ENCODE measurements at regions not wholly inside any gene's neighbourhood (a gene's known extent, or its start where the extent isn't known, plus 50 kb on each side); places are given as distances from the start of the nearest gene placed in this dataset.
A peak's percentile ranks its signal among the peaks of the same experiment; 100 is the strongest.
"Not testable (repeated sequence)": the region's sequence is repeated elsewhere in the genome, so short reads cannot be mapped to it uniquely, and the experiment has no call there.

DNA sequence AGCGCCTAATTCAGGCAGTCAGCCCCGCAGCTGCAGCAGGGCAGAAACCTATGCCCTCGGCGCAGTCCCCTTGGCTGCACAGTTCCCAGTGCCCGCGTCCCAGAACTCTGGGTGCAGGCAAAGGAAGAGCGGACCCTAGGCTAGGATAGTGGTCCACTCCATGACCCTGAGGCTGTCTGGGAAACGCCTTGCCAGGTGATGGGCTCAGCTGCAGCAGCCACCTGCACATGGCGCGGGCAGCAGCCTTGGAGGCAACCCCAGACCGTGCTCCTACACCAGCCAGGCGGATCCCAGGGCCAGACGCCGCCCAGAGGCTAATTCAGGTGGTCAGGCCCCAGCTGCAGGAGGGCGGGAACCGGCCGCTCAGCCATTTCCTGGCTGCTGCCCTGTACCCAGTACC, 83.0 kb downstream of the POTEC start:
- H3K27me3 ChIP-seq (ENCODE audit: control insufficient read depth, insufficient read depth, low read length): peaks cover 21% of the 10 kb centered on the region
- H3K9me3 ChIP-seq (ENCODE audit: control insufficient read depth, low read depth, low read length); H3K36me3 ChIP-seq (ENCODE audit: control insufficient read depth, low read depth, low read length); H3K4me1 ChIP-seq (ENCODE audit: control insufficient read depth, low read depth, low read length); H3K27ac ChIP-seq (ENCODE audit: low read length); H3K9ac ChIP-seq (ENCODE audit: low read length); H3K4me3 ChIP-seq (ENCODE audit: low read length): not testable (repeated sequence)

DNA sequence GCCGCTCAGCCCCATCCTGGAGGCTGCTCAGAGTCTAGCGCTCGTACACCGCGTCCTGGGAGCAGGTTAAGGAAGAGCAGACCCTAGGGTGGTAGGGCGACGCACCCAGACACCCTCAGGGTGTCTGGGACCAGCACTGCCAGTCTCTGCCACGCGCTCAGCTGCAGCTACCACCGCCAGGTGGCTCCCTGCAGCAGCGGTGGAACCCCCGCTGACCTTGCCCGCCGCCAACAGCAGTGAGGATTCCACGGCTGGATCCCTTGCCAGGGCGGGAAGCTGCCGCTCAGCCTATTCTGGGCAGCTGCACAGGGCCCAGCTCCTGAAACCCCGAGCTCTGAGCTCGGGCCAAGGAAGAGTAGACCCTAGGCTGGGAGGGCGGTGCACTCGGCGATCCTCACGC, 83.6 kb downstream of the POTEC start:
- not testable (repeated sequence) for H3K36me3 ChIP-seq (ENCODE audit: control insufficient read depth, low read depth, low read length); H3K9me3 ChIP-seq (ENCODE audit: control insufficient read depth, low read depth, low read length); H3K4me3 ChIP-seq (ENCODE audit: low read length); H3K27ac ChIP-seq (ENCODE audit: low read length); H3K9ac ChIP-seq (ENCODE audit: low read length); H3K4me1 ChIP-seq (ENCODE audit: control insufficient read depth, low read depth, low read length)
- H3K27me3 ChIP-seq (ENCODE audit: control insufficient read depth, insufficient read depth, low read length): peaks cover 21% of the 10 kb centered on the region

DNA sequence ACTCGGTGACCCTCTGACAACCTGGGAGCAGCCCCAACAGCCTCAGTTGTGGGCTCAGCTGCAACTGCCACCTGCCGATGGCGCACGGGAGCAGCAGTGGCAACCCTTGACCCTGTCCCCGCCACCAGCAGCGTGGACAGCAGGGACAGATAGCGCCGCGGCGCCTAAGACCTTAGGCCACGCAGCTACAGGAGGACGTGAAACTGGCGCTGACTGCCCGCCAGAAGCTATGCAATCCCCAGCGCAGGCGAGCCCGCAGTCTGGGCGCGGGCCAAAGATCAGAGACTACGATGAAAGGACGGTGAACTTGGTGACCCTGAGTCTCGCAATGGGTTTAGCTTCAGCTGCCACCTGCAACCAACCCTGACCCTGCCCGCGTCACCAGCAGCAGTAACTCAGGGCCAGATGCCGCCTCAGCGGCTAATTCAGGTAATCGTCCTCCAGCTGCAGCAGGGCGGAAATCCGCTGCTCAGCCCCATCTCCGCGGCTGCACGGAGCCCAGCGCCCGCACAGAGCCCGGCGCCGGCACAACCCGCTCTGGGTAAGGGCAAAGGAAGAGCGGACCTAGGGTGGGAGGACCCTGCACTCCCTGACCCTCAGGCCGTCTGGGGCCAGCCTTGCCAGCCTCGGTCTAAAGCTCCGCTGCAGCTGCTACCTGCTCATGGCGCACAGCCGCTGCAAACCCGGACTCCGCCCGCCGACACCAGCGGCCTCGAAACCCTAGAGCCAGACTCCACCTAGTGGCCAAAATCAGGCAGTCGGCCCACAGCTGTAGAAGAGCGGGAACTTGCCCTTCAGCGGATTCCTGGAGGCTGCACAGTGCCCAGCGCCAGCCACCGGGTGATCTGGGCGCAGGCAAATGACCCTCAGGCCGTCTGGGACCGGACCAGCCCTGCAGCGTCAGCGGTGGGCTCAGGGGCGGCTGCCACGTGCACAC, 85.1 kb downstream of the POTEC start:
- Histone ChIP-seq H3K27me3 (ENCODE audit: control insufficient read depth, insufficient read depth, low read length) (peaks cover 21% of the 10 kb centered on the region), H3K4me3 (ENCODE audit: low read length) (peak overlapping the region; percentile 40)
- not testable (repeated sequence) for H3K27ac ChIP-seq (ENCODE audit: low read length); H3K36me3 ChIP-seq (ENCODE audit: control insufficient read depth, low read depth, low read length); H3K9ac ChIP-seq (ENCODE audit: low read length); H3K4me1 ChIP-seq (ENCODE audit: control insufficient read depth, low read depth, low read length); H3K9me3 ChIP-seq (ENCODE audit: control insufficient read depth, low read depth, low read length)

DNA sequence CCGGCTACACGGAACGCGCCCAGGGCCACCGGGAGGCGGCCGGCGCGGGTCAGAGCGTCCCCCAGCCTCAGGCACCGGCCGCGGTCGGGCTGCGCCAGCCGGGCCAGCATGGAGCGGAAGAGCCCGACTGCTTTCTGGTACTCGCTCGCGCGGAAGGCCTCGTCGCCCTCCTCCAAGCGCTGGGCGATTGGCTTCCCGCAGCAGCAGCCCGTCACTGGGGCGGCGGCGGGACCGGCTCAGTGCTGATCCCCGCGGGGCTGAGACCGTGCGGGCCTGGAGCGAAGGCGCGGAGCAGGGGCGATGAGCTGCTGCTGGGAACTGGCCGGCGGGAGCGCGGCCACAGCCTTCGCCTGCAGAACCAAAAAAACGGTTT, 92.8 kb downstream of the POTEC start:
- not testable (repeated sequence) for H3K9me3 ChIP-seq (ENCODE audit: control insufficient read depth, low read depth, low read length); H3K27ac ChIP-seq (ENCODE audit: low read length); H3K9ac ChIP-seq (ENCODE audit: low read length); H3K4me3 ChIP-seq (ENCODE audit: low read length); H3K36me3 ChIP-seq (ENCODE audit: control insufficient read depth, low read depth, low read length); H3K4me1 ChIP-seq (ENCODE audit: control insufficient read depth, low read depth, low read length); H3K27me3 ChIP-seq (ENCODE audit: control insufficient read depth, insufficient read depth, low read length)

DNA sequence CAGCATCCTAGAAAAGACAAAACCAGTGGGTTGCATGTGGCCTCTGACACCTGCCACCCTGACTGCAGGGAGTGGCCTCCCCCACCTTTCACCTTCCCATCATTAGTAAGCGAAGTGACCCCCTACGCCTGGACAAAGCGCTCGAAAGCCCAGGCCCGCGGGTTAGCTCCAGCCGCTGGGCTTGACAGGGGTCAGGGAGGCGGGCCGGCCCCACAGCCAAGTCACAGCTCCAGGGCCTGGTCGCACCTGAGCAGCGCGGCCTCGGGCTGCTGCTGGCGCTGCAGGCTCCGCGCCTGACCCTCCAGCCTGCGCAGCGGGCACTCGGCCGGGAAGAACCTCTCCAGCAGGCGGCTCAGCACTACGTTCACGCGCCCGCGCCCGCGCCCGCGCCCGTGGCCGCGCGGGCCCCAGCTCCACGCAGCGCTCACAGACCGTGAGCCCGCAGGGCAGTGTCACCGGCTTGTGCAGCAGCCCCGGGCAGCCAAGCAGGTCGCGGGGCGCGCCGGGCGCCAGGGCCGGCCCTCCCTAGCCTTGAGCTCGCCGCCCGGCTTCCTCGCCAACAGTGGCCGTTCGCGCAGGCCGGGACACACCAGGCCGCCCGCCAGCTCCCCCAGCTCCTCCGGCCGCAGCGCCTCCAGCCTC, 93.3 kb downstream of the POTEC start:
- H3K27me3 ChIP-seq (ENCODE audit: control insufficient read depth, insufficient read depth, low read length); H3K9ac ChIP-seq (ENCODE audit: low read length); H3K9me3 ChIP-seq (ENCODE audit: control insufficient read depth, low read depth, low read length); H3K27ac ChIP-seq (ENCODE audit: low read length); H3K36me3 ChIP-seq (ENCODE audit: control insufficient read depth, low read depth, low read length); H3K4me1 ChIP-seq (ENCODE audit: control insufficient read depth, low read depth, low read length); H3K4me3 ChIP-seq (ENCODE audit: low read length): not testable (repeated sequence)

DNA sequence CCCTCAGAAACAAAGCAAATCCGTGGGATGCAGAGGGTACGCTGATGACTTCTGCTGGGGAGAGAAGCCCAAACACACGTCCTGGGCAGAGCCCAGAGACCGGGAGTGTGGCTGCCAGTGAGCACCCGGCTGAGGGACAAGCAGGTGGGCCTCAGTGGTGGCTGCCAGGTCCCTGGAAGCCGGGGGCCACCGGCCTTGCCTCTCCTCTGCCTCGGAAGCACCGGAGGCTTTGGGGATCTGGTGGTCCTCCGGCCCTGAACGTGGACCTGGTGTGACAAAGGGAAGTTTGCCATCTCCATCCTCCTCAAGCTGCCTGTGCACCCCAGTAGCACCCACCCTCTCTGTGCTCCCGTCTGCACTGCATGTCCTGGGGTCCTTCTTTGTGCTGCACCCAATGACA, 94.3 kb downstream of the POTEC start:
- not testable (repeated sequence) for H3K27me3 ChIP-seq (ENCODE audit: control insufficient read depth, insufficient read depth, low read length); H3K4me3 ChIP-seq (ENCODE audit: low read length); H3K36me3 ChIP-seq (ENCODE audit: control insufficient read depth, low read depth, low read length); H3K9me3 ChIP-seq (ENCODE audit: control insufficient read depth, low read depth, low read length); H3K27ac ChIP-seq (ENCODE audit: low read length); H3K4me1 ChIP-seq (ENCODE audit: control insufficient read depth, low read depth, low read length); H3K9ac ChIP-seq (ENCODE audit: low read length)

DNA sequence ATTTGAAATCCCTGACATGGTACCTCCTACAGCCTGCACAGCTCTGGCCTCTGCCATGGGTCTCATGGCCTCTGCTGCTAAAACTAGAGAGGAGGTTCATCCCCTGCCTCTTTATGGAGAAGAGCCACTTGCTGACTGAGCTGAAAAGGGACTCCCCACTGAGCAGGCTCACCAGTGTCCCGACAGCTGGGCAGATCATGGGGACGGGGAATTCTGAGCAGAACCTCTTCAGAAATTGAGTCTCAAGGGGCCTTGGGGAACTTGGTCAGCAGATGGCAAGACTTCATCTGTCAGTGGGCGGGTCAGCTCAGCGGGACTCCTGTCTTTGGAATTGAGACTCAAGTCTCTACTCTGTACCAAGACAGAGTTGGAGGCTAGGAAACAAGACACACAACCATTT, 95.7 kb downstream of the POTEC start:
- not testable (repeated sequence) for H3K36me3 ChIP-seq (ENCODE audit: control insufficient read depth, low read depth, low read length); H3K4me1 ChIP-seq (ENCODE audit: control insufficient read depth, low read depth, low read length); H3K27ac ChIP-seq (ENCODE audit: low read length); H3K27me3 ChIP-seq (ENCODE audit: control insufficient read depth, insufficient read depth, low read length); H3K9me3 ChIP-seq (ENCODE audit: control insufficient read depth, low read depth, low read length); H3K4me3 ChIP-seq (ENCODE audit: low read length); H3K9ac ChIP-seq (ENCODE audit: low read length)

GRCh38 chr18:14435460-14435859, 107.9 kb downstream of the POTEC start:
- not testable (repeated sequence) for H3K9me3 ChIP-seq (ENCODE audit: control insufficient read depth, low read depth, low read length); H3K36me3 ChIP-seq (ENCODE audit: control insufficient read depth, low read depth, low read length); H3K9ac ChIP-seq (ENCODE audit: low read length); H3K27me3 ChIP-seq (ENCODE audit: control insufficient read depth, insufficient read depth, low read length); H3K4me1 ChIP-seq (ENCODE audit: control insufficient read depth, low read depth, low read length); H3K27ac ChIP-seq (ENCODE audit: low read length); H3K4me3 ChIP-seq (ENCODE audit: low read length)

- H3K4me3 ChIP-seq (ENCODE audit: low read length); H3K27me3 ChIP-seq (ENCODE audit: control insufficient read depth, insufficient read depth, low read length); H3K9me3 ChIP-seq (ENCODE audit: control insufficient read depth, low read depth, low read length); H3K9ac ChIP-seq (ENCODE audit: low read length); H3K27ac ChIP-seq (ENCODE audit: low read length); H3K36me3 ChIP-seq (ENCODE audit: control insufficient read depth, low read depth, low read length); H3K4me1 ChIP-seq (ENCODE audit: control insufficient read depth, low read depth, low read length): not testable (repeated sequence)
Observed at GRCh38 chr18:14432371-14432770, 111.0 kb downstream of the POTEC start.

DNA sequence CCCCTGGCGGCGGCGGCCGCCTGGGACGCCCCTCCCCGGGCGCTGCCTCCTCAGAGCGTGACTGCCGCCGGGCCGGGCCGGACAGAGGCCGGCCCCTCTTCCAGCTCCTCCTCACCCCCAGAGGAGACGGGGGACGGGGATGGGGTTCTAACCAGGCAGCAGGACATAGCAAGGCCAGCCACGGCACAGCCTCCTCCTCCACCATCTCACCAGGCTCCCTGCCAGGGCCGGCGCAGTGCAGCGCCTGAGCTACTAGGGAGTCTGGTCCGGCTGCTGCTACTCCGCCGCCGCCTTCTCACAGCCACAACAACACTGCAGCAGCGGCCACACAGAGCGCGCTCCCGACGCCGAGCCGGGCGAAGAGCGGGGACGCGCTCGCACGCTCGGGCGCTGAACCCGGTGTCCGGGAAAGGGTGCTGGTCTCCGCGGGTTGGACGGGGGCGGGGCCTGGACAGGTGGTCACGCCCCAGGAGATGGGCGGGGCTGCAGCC, 112.3 kb downstream of the POTEC start:
- H3K4me1 ChIP-seq (ENCODE audit: control insufficient read depth, low read depth, low read length); H3K9ac ChIP-seq (ENCODE audit: low read length); H3K27ac ChIP-seq (ENCODE audit: low read length); H3K9me3 ChIP-seq (ENCODE audit: control insufficient read depth, low read depth, low read length); H3K36me3 ChIP-seq (ENCODE audit: control insufficient read depth, low read depth, low read length); H3K27me3 ChIP-seq (ENCODE audit: control insufficient read depth, insufficient read depth, low read length): not testable (repeated sequence)
- H3K4me3 ChIP-seq (ENCODE audit: low read length): peak overlapping the region; percentile 66

GRCh38 chr18:14415806-14416205, 127.6 kb downstream of the POTEC start:
- H3K4me3 ChIP-seq (ENCODE audit: low read length); H3K27me3 ChIP-seq (ENCODE audit: control insufficient read depth, insufficient read depth, low read length); H3K36me3 ChIP-seq (ENCODE audit: control insufficient read depth, low read depth, low read length); H3K9ac ChIP-seq (ENCODE audit: low read length); H3K9me3 ChIP-seq (ENCODE audit: control insufficient read depth, low read depth, low read length); H3K4me1 ChIP-seq (ENCODE audit: control insufficient read depth, low read depth, low read length); H3K27ac ChIP-seq (ENCODE audit: low read length): not testable (repeated sequence)

GRCh38 chr18:14415399-14415798, 128.0 kb downstream of the POTEC start:
- H3K4me3 ChIP-seq (ENCODE audit: low read length); H3K27ac ChIP-seq (ENCODE audit: low read length); H3K9me3 ChIP-seq (ENCODE audit: control insufficient read depth, low read depth, low read length); H3K27me3 ChIP-seq (ENCODE audit: control insufficient read depth, insufficient read depth, low read length); H3K36me3 ChIP-seq (ENCODE audit: control insufficient read depth, low read depth, low read length); H3K4me1 ChIP-seq (ENCODE audit: control insufficient read depth, low read depth, low read length); H3K9ac ChIP-seq (ENCODE audit: low read length): not testable (repeated sequence)

Measured in iPS-18a (cell line).